Fibroblast of upper back skin (primary cell): ENCODE measurements at regions not wholly inside any gene's neighbourhood (a gene's known extent, or its start where the extent isn't known, plus 50 kb on each side); places are given as distances from the start of the nearest gene placed in this dataset.
A peak's percentile ranks its signal among the peaks of the same experiment; 100 is the strongest.
"Not testable (repeated sequence)": the region's sequence is repeated elsewhere in the genome, so short reads cannot be mapped to it uniquely, and the experiment has no call there.

Experiments used
- DNase-seq: peaks from one replicate; pipeline ENCODE4 v3.0.0-alpha.2; 2013

DNA sequence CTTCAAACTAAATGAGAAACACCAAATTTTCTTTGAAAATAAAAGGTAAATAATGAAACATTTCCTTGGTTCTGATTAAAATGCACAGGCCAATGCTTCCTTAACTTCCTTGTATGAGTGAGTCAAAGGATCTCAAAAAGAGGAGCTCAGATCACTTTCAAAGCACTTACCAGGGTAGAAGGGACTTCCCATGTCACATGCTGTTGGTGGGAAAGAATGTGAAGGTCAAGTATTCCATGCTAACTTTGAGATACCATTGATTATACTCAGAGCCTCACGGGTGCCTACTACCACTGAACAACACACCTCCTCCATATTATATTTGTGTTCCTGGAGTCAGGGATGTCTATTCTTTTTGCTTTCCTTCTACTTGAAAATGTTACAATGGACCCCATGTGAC, 233.5 kb upstream of the KIAA1217 start:
- no peak for DNase-seq

DNA sequence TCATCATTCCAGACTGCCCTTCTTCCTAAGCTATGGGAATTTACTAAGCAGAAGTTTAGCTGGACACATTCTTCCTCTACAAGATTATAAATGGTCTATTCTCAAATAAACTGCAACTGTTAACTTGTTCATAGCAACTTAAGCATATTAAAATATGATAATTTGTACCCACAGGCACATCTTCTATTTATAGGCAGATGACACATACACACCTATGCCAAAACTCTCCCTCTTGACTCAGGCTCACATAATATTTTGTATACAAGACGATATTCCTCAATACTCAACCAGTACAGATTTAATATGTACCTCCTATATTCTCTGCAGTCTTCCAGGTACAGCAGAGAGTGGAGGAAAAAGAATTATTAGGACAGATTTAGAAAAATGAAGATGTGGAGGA, 232.7 kb upstream of the KIAA1217 start:
- no peak for DNase-seq

- no peak for DNase-seq
Observed at GRCh38 chr10:23978317-23978716, 230.6 kb upstream of the KIAA1217 start.

- peak; percentile 12 for DNase-seq
Observed at GRCh38 chr10:23980094-23980493, 228.8 kb upstream of the KIAA1217 start.

GRCh38 chr10:23981520-23982309, 227.2 kb upstream of the KIAA1217 start:
- DNase-seq = no peak

- DNase-seq = not testable (repeated sequence)
Observed at GRCh38 chr10:23984405-23984804, 224.5 kb upstream of the KIAA1217 start.

- DNase-seq = no peak
Observed at GRCh38 chr10:23988006-23988405, 220.9 kb upstream of the KIAA1217 start.

GRCh38 chr10:23994459-23995046, 214.4 kb upstream of the KIAA1217 start:
- peak; percentile 62 for DNase-seq

DNA sequence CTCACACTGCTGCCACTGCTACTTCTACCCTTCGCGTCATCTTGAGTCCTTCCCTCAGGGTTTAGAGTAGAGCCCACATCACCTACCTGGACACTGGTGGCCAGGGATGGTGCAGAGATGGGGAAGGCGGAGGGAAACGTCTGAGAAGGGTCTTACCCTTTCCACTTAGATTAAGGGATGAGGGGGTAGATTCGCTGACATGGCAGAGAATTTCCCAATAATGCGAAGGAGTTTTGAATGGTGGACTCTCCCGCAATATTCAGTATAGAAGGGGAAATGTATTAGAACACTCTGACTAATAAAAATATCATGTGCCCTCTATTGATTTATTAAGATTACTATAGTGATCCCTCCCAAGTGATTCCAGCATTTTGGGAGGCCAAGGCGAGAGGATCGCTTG, 209.5 kb upstream of the KIAA1217 start:
- no peak for DNase-seq

GRCh38 chr10:24000271-24000813, 208.6 kb upstream of the KIAA1217 start:
- no peak for DNase-seq

DNA sequence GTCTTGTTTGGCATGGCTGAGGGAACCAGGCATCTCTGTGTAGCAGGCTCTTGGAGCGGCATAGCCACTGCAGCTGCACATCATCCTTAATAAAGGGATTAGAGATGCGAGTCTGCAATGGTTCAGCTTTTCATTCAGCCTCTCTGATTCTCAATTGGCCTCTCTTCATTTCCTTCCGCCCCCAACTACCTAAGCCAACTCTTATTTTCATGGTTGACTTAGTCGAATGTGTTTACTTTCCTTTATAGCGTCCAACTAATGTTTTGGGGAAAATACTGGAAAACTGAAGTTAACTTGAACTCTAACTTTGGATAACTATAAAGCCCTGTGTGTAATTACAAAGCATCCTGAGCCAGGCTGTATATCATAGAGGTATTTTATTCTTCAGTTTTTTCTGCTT, 202.2 kb upstream of the KIAA1217 start:
- DNase-seq = no peak

DNA sequence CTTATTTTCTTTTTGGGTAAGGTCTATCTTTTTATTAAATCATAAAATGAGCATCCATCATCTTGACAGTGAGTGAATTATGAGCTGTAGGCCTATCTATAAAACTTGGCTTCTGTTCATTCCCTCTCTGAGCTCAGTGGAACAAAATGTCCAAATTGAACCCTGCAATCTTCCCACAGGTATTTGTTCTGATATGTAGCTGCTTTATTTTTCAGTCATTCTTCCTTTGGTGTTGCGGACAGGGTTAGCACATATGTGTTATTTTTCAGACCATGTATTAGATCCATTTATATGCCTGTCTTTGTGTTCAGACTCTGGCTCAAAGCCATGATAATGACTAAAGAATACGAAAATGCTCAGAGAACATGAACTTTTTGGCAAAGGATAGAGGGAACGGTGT, 201.6 kb upstream of the KIAA1217 start:
- peak; percentile 69 for DNase-seq

- DNase-seq = peak; percentile 97
Observed at GRCh38 chr10:24008164-24009091, 200.5 kb upstream of the KIAA1217 start.

DNA sequence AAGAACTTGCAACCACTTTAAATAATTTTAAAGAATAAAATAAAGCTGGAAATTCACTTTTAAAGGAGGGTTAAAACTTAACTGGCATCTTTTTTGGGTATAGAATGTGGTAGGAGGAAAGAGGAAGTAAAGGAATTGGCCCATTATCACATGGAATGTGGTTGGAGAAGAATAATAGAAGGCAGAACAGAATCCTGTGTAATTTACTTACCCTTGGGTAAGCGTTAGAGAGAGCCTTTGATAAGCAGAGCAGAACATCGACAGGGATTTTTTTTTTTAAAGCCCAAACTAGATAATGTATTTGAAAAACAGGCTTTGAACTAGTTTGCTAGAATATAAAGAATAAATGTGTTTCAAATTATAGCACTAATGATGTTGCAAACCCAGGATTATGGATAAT, 199.8 kb upstream of the KIAA1217 start:
- no peak for DNase-seq

DNA sequence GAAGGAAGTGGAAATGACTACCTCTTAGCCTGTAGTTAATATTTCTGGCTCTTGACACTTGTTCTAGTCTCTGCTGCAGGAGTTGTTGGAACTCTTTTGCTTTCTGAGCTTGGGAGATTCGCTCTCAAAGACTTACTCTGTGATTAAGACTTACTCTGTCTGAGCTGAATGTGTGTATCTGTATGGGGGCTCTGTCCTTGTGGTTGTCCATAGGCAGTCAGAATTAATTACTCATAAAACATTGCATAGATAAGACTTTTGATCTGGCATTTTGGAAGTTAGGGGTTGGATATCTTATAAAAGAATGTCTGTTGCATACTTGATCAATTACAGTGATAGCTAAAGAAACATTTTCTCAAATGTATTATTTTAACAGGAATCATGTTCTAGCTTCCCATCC, 199.2 kb upstream of the KIAA1217 start:
- DNase-seq = peak; percentile 38

GRCh38 chr10:24010436-24010970, 198.4 kb upstream of the KIAA1217 start:
- peak; percentile 62 for DNase-seq

DNA sequence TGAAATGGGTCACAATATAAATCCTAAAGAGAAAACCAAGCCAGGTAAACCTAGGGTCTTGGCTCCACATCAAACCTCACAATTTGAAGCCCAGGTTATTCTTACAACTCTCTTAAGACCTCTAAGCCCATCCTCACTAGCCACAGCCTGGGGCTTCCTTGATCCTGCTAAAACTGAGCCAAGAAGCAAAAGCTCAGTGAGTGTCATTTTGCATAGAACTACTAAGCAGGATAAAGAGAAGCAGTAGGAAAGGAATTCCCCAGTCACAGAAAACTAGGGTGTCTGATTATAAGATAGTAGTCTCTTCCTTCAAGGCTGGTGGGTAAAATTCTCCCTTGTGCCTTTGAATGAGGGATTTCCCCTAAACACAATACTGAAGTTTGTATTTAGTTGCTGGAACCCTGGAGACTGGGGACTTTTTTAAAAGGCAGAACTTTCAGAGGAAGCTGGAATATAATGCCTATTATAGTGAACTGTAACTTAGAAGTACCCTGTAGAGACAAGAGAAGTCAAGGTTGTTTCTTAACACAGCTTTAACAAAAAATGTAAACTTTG, 196.6 kb upstream of the KIAA1217 start:
- no peak for DNase-seq

- no peak for DNase-seq
Observed at GRCh38 chr10:24027107-24027506, 181.8 kb upstream of the KIAA1217 start.

DNA sequence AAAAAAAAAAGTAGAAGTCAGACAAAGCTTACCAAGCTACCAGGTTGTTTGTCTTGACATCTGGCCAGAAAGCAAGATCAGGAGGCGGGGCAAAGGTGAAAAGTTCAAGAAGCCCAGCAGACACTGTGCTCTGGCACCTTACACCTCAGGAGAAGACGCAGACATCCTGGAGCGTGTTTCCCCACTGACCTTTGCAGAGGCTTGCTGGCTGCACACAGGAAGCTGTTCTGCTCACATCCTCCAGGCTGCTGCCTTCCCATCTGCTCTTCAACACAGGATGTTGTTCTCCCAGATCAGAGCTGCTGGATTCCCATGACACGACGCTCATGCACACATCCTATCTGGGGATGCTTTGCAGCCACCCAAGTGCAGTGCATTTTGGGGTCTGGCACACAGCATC, 174.4 kb upstream of the KIAA1217 start:
- peak; percentile 2 for DNase-seq

DNA sequence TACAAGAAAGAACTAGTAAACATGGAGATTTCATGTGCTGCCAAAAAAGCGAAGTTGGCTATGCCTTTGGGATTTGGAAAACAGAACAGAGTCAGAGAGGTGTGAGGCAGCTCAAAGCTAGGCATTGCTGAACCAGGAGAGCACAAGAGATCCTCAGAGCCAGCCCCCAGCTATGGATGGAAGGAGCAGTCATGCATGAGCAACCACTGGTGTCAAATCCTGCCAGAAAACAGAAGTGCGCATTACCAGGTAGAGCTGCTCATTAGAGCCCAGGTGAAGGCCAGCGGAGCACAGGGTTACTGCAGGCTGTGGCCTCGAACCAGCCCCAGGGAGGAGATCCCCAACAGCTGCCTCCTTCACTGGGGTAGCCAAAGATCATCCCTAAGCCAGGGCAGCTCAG, 173.2 kb upstream of the KIAA1217 start:
- no peak for DNase-seq

GRCh38 chr10:24039315-24039714, 169.6 kb upstream of the KIAA1217 start:
- DNase-seq = no peak

DNA sequence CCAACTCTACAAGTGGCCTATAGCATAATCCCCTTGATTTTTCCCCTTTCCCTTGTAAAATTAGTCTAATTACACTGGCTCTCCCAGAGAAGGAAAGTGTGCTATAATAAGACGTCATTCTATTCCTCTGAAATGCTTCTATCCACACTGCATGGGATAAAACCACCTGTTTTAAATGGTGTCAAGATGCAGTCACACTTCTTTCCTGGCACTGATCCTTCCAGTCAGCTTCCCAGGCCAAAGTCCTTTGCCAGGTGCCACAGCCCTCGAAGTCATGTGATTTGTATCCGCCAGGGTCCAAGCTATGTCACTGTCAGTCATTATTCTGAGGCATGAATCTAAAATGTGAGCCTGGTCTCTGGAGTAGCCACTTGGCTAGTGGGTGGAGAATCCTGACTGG, 169.0 kb upstream of the KIAA1217 start:
- no peak for DNase-seq

DNA sequence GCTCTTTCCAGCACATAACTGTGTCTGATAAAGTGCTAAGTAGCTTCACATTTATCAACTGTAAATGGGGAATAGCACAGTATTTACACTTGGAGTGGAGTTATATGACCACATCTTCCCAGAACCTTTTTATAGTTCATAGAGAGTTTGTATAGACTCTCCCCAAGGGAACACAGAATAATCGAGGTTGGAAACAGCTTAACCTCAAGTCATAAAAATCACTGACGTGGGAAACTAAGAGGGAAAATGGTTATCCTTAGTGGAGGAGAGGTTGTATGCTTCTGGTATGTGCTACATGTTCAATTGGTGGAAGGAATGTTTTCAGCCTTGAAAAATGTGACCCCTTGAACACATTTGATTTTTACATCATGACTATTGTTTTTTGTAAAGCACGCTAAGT, 167.9 kb upstream of the KIAA1217 start:
- DNase-seq = peak; percentile 41
